GM18907 (cell line): ENCODE measurements at regions not wholly inside any gene's neighbourhood (a gene's known extent, or its start where the extent isn't known, plus 50 kb on each side); places are given as distances from the start of the nearest gene placed in this dataset.
"Not testable (repeated sequence)": the region's sequence is repeated elsewhere in the genome, so short reads cannot be mapped to it uniquely, and the experiment has no call there.

ENCODE experiments used
- ATAC-seq: cut with Tn5 transposase; IDR thresholded peaks from one replicate; pipeline ENCODE4 v1.9.1; 2021; ENCODE audit warnings: mild to moderate bottlenecking, moderate library complexity; ENCODE audit not compliant: unreplicated experiment

DNA sequence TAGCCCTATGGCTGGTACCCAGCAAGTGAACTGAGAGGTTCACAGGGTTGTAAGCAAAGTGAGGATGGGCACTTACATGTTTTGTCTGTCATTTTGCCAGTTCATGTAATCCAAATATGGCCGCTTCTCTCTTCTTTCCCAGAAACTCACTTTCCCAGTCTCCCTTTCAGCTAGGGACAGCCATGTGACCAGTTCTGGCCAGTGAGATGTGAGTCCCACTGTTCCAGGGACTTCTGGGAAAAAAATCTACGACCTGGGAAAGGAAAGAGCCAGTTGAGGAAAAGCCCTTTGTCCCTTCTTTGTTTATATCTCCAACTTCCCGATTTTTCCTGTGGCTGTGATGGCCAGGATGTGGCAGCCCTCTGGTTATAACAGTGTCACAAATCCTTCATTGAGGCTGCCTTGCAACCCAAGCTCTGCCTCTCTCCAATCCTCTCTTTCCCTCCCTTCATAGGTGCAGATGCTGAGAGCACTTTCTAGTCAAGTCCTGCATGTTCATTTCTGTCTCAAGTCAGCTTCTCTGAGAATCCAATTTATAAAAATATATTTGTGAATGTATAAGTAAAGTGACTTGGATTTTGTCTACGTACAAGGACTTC is 148.6 kb upstream of the ZFP64 start:
- ATAC-seq = no peak

DNA sequence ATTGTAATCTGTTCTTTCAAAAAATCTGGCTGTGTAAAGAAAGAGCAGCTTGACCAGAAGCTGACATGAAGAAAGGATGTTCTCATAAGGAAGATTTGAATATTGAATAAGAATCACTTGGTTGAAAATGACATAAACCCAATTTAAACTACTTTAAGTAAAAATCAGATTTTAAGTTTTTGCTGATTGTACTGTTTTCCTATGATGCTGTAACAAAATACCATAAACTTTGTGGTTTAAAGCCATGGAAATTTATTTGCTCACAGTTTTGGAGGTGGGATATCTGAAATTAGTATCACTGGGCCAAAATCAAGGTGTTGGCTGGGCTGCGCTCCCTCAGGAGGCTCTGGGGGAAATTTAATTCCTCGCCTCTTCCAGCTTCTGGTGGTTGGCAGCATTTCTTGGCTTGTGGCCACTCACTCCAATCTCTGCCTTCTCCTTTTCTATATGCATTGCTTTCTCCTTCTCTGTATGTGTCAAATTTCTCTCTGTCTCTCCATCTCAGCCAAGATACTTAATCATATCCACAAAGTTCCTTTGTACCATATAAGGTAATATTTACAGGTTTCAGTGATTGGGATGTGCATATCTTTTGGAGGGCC is 141.2 kb upstream of the ZFP64 start:
- no peak for ATAC-seq

DNA sequence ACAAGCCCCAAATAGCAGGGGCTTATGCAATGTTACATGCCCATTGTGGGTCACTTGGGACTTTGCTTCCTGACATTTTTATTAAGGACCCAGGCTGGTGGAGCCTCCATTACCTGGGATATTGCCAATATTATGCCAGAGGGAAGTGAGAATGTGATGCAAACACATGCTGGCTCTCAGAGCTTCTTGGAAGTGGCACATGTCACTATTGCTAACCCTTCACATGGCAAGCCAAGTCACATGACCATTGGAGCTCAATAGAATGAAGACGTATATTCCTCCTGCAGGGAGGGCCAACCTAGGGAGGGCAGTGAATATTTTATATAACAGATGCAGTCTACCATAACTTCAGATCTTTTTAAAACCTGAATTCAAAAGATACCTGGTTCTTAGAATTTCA is 140.7 kb upstream of the ZFP64 start:
- no peak for ATAC-seq

DNA sequence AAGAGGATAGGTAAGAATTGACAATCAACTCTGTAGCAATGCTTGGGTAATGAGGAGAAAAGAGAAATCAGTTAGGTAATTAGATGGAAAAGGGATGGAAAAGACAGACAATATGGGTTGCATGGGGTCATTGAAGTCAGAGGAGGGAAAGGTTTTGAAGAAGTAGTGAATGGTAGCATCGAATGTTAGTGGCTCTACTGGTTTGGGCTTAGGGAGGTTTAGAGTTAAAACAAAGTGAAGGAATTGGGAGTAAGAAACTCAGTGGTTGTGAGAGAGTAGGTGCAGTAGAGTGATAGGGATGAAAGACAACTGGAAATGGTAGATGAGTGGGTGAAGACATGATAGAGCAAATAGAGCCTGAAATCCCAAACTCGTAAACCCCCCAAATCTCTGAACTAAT is 140.1 kb upstream of the ZFP64 start:
- no peak for ATAC-seq

DNA sequence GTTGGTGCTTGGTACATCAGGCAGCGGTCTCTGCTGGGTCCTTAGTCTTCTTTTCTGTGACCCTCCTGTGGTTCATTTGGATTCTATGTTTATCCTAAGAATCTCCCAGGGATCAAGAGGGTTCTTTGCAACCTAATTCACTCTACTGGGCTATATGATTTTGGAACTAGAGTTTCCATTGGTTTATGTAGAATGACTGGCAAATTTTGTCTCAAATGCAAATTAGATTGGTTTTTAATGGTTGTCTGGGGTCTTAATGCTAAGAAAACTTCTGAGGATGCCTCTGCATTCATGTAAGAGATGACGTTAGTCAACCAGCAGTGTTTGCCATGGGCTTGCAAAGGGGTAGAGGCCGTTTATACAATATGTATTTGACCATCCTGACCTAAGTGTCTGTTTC is 129.8 kb upstream of the ZFP64 start:
- ATAC-seq = no peak

DNA sequence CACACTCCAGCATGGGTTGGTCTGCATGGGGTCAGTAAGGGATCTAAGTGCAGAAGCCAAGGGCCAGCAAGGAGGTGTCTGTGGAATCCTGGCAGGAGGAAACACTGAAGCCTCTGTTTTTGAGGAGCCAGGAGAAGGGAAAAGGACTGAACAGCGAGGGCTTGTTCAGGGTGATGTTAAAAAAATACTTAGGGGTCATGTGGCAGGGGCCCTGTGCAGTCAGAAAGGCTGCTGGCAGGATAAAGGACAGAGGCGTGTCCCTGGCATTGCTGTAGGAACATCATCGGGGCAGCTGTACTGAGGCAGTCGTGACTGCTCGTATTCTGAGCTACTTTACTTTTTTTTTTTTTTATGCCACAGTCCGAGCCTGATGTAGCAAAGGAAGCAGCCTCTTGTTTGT is 127.1 kb upstream of the ZFP64 start:
- no peak for ATAC-seq

DNA sequence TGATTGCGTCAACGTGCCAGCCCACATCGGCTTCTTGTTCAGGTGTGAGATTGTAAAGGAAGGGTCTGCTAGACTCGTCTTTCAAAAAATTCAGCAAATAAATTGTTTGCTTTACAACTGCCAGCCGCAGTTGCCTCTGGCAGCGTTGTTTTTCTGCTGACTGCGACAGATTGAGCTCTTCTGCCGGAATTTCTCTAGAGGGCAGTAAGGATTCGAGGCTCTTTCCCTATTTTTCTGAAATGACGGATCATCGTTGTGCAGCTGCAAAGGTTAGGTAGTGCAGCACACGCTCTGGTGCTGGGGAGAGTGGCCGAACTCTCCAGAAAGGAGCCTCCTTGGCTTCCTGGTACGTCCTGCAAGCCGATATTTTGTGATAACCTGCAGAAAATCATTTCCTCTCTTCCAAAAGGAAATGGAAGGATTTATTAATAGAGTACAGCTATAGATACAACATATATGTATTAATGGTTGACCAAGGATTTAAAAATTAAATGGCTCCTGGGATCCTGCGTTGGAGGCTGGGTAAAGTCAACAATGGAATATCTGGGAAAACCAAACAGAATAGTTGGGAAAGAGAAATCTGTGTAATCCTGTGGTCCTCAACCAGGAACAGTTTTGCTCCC is 121.9 kb upstream of the ZFP64 start:
- ATAC-seq = no peak

DNA sequence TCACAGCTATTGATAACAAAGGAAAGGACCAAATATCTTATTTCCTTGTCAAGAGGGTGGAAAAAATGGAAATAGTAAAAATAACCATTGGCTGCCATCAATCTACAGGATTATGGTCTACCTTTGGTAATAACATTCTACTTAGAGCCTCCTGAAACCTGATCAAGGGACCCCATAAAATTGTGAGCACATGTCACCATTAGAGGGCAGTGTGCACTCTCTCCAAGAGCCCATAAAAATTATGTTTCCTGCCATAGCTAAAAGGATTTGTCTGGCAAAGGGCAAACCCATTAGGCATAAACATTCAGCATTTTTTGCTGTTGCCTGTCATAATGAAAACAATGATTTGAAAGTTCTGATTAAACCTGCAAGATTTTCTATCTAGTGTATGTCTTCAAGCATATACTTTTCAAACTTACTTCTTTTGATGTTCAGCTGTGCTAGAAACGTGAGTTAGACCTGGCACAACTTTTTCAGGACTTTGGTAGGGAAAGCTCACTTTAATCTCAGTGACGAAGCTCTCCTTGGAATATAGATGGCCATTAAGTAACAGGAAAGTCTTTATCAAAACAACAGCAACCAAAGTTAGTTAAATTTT is 120.7 kb upstream of the ZFP64 start:
- no peak for ATAC-seq

DNA sequence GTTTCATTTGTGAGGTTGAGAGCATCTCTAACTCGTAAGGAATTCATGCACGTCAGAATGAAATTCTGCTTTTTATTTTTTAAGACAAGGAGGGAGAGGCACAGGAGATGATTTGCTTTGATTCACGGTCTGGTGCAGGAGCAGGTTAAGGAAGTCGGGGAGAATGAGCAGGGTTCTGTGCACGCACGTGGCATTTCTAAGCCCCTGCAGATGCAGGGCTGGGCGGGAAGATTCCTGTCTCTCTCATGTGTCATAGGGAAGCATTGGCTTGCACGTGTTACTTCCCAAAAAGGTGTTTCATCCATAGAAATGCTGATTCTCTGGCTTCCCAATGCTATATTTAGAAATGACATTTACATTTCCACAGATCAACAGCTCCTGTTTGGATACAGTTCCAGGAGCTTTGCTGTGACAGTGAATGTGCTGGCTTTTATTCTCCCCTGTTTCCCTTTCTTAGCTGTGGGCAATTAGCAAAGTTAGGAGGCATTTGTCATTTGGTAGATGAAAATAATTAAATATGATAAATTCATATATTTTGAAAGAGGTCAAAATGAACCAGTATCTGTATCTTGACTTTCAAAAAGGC is 119.7 kb upstream of the ZFP64 start:
- no peak for ATAC-seq

DNA sequence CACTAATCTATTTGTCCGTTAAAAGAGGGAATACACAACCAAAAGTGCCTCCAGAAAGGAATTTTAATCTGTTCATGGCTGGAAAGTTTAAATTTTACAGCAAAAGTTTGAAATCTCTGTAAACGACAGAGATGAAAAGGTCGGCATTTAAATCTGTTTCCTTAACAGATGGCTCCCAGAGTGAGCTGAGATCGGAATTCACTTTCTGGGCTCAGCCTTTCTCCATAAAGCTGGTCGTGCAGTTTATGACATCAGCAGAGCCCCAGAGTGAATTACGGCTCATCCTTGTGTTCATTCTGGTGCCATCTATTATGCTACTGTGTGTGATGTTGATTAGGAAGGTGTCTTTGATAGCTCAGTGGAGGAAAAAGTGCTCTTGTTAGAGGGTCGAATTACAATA is 117.6 kb upstream of the ZFP64 start:
- ATAC-seq = no peak

DNA sequence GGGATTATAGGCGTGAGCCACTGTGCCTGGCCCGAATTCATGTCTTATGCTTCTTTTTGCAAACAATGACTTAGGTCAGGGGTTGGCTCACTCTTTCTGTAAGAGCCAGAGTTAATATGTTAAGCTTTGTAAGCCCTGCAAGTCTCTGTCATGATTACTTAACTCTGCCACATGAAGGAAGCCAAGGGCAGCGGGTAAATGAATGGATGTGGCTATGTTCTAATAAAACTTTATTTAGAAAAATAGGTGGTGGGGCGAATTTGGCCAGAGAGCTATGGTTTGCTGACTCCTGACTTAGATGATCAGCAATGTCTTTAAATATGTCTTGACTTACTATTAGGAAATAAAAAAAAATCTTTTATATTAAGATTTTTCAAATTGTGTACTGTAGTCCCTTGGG is 114.9 kb upstream of the ZFP64 start:
- ATAC-seq = no peak

DNA sequence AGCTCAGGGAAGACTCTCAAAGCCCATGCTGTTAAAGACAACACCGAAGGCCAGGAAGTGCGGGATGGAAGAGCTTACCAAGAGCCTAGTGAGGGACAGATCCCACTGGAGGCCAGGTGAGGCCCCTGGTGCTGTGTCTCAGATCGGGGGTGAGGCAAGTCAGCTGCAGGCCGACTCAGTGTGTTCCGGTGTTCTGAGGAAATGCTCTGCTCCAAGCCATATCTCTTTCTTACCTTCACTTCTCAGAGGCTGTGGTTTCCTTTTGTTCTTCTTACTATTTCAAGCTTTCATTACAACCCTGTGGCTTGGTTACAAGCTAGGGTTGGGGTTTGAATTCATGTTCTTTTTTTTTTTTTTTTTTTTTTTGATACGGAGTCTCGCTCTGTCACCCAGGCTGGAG is 114.3 kb upstream of the ZFP64 start:
- no peak for ATAC-seq

DNA sequence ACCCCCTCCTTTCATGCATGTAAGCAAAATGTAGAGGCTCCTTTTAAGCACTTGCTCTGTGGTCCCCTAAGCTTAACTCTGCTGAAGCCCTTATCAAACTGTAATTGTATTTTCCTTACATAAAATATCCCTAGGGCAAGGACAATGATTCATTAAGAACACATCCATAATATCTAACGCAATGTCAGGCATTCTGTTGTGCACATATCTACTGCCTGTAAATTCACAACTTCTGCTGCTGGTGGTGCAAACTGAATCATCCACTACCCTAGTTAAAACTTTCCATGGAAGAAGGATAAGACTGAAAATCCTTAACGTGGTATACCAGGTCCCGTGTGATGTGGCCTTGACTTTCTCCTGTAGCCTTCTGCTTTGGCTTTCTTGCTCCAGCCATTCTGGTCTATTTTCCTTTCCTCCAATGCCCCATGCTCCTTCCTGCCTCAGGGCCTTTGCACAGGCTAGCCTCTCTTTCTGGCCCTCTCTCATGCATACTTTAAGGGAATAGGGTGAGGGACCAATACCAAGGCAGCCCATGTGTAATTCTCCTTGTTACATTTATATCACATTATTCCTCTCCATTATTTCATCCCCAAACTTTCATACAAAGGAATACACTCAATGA is 113.6 kb upstream of the ZFP64 start:
- no peak for ATAC-seq

DNA sequence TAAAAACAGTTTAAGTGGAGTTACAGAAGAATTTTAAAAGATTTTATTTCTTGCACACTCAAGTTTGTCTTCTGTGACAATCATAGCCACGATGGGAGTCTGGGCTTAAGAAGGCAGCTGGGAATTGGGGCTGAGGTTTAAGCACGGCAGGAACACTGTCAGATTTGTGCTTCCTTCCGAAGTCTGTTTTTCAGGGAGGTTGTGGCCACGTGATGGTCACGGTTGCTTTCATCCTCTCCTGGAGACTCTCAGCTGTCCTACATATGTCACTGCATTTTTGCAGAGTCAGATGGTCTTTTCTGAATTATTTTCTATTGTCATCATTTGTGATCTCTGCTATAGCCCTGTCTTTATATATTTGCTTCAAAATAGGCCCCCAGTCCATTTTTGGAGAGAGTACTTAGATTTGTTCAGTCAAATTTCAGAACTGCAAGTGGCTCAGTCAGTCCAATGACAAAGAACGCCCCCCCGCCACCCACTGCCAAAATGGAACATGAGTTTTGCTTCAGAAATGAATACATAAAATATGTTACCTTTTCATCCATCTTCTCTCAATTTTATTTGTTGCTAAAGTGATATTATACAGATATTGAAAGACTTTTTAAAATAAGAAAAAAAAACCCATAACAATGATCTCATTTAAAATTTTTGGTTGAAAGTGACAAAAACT is 111.8 kb upstream of the ZFP64 start:
- ATAC-seq = no peak

DNA sequence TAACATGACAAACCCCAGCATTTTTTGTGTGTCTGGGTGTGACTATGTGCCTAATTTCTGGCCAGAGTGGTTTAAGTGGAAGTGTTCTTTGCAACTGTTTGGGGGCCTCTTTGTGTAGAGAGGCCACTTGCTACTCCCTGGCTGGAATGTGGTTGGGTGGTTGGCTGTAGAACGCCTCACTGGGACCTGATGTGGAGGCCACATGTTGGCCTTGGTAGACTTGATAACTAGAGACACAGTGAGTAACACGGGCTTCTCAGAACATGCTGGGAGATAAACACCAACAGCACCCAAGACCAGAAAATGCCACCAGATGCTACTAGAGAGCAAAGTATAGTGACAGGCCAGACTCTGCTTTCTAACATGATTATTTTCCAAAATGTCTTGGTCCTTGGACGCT is 111.2 kb upstream of the ZFP64 start:
- ATAC-seq = no peak

DNA sequence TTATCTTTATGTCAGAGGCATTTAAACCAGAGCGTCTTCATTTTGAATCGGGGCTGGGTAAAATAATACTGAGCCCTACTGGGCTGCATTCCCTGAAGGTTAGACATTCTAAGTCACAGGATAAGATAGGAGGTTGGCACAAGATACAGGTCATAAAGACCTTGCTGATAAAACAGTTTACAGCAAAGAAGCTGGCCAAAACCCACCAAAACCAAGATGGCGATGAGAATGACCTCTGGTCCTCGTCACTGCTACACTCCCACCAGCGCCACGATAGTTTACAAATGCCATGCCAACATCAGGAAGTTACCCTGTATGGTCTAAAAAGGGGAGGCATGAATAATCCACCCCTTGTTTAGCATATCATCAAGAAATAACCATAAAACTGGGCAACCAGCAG is 110.5 kb upstream of the ZFP64 start:
- ATAC-seq = not testable (repeated sequence)

DNA sequence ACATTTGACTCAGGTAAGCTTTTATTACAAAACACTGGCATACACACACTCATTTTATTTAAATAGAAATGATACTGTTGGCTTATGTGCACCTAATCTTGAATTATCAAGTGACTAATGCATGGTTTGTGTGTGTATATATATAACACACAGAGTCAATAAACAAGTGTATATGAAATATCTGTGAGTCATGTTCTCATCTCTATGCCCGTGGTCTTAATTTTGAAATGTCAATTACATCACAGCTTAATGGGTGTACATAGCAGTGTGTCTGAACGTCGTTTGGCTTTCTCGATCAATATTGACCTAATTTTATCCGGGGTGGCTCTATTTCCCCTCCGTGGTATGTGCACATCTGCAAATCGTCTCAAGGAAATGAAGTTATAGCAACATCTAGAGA is 104.0 kb upstream of the ZFP64 start:
- no peak for ATAC-seq

DNA sequence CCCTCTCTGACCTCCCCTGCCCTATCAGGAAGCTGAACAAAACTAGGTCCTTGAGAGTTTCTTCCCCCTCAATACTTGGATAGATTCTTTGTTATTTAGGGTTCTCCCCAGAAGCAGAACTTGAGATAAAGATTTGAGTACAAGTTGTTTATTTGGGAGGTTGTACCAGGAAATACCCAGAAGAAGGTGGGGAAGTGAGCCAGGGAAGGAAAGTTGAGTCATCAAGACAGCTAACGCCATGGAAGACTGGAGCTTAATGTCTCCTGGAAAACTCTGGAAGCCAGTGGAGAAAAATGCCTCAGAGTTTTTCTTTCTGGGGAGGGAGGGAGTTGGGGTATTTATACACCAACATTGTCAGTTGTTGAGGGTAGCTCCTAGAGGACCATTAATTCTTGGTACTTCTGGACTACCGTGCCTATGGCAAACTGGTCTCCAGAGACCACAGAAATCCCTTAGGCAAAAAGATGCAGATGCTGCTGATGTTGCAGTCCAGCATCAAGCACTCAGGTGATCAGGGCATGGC is 102.6 kb upstream of the ZFP64 start:
- ATAC-seq = no peak

DNA sequence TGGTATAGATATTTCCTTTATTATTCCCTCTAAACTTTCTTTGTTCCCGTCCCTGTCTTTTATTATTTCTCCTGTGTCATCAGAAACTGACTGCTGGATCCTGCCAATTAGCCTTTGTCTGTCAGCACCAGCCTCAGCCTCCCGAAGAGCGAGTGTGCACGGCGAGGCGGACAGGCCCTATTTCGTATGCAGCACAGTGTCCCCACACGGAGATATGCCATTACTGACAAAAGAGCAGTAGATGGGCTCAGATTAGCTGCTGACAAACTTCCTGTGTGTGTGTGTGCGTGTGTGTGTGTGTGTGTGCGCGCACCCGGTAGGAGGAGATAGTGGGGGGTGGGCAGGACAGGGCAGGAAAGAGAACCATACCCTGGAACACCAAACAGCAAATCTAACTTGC is 99.5 kb upstream of the ZFP64 start:
- ATAC-seq = no peak

DNA sequence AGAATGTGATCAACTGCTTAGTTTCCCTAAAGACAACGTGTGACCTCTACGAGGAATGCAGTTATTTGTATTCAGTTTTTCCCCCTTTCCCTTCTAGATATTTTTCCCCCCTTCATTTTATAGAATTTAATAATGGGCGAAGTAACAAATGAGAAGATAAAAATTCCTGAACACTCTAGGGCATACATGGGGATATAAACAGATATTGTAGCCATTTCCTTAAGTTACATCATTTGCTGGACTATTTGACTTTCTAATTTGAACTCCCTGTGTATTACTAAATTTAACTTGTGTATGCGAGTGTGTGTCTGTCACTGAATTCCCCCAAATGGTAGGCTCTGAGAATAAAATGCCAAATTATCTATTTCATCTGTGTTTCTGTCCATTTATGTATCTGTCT is 99.0 kb upstream of the ZFP64 start:
- ATAC-seq = no peak
